ENCODE measurements at regions not wholly inside any gene's neighbourhood (a gene's known extent, or its start where the extent isn't known, plus 50 kb on each side); places are given as distances from the start of the nearest gene placed in this dataset.

DNA sequence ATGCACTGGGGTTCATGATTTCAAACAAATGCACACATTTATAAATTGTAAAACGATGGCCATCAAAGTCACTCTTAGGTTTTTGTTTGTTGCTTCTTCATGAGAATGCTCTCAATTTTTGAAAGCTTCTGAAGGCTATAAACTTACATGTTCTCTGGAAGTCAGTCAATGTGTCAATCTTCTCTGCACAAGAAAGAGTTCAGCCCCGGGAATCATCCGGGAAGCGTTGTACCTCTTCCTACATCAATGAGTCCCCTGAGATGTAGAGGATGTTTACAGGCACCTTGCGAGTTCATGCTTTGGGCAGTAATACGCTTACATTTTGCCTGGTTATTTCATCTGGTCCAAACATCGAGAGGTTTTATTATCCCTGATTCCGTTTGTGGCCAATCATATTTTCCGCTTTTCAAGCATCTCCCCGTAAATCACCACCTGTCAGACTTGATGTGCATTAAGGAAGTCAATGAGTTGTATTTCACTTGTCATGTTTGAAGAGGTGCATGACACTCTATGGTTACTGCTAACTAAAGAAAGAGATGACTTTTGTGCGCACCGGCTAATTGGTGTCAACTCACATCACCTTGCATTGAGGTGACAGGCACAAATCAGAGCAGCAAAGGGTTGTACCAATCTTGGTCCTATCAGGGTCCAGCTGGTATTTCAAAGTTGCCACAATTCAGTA, 750.7 kb downstream of the SORCS3 start:
- H3K36me3 ChIP-seq (ENCODE audit: control insufficient read depth, insufficient read depth, low read length): no peaks in the 10 kb centered on the region
- H3K27me3 ChIP-seq (ENCODE audit: control insufficient read depth, insufficient read depth, low read length, poor library complexity, severe bottlenecking): no peaks in the 10 kb centered on the region
- H3K4me1 ChIP-seq (ENCODE audit: control insufficient read depth, insufficient read depth, low read length): no peaks in the 10 kb centered on the region
- H3K9me3 ChIP-seq (ENCODE audit: control insufficient read depth, low read length): no peaks in the 10 kb centered on the region
- 92 to 95% methylated on average over 12 of the region's 12 CpGs for WGBS, 2 experiments
- H3K27ac ChIP-seq (ENCODE audit: insufficient read depth, low read depth, low read length, poor library complexity, severe bottlenecking): no peak overlapping the region
- H3K4me3 ChIP-seq (ENCODE audit: insufficient read depth, low read depth, low read length): no peak overlapping the region

DNA sequence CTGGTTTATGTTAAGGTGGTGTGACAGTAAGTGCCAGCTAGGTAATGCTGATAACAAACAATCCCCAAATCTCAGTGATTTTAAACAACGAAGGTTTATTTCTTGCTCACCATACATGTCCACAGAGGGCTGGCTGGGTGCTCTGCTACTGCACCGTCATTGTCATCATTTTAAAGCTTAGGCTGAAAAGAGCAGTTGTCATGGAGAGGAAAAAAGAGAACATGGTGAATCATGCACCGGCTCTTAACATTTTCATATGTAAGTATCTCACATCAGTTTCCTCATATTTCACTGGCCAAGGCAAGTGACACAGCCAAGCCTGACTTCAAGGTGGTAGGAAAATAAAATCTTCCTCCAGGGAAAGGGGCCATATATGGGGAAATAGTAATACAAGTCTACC, 746.9 kb downstream of the SORCS3 start:
- Histone ChIP-seq H3K4me1 (ENCODE audit: control insufficient read depth, insufficient read depth, low read length) (no peaks in the 10 kb centered on the region), H3K9me3 (ENCODE audit: control insufficient read depth, low read length) (no peaks in the 10 kb centered on the region), H3K36me3 (ENCODE audit: control insufficient read depth, insufficient read depth, low read length) (no peaks in the 10 kb centered on the region), H3K27me3 (ENCODE audit: control insufficient read depth, insufficient read depth, low read length, poor library complexity, severe bottlenecking) (no peaks in the 10 kb centered on the region), H3K4me3 (ENCODE audit: insufficient read depth, low read depth, low read length) (no peak overlapping the region), H3K27ac (ENCODE audit: insufficient read depth, low read depth, low read length, poor library complexity, severe bottlenecking) (no peak overlapping the region)
- WGBS, 2 experiments: 89 to 94% methylated on average over 2 to 3 of the region's 3 CpGs

DNA sequence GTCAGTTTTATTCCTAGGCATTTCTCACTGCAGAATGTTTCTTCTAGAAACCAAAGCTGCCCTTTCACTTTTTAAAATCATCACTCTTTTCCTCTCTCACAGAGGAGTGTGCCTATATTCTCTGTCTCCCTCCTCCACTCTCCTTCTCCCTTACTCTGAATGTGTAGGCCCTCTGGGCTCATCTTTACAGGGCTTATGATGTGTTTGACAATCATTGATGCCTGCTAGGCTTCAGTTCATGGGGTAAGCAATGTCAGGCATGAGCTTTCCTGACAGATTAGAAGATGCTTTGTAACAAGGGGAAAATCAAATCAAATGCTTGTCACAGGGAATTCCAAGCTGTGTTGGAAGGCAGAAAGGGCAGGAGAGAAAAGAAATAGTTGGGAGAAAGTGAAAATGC, 742.9 kb downstream of the SORCS3 start:
- Histone ChIP-seq H3K4me3 (ENCODE audit: insufficient read depth, low read depth, low read length) (no peak overlapping the region), H3K27ac (ENCODE audit: insufficient read depth, low read depth, low read length, poor library complexity, severe bottlenecking) (no peak overlapping the region), H3K4me1 (ENCODE audit: control insufficient read depth, insufficient read depth, low read length) (no peaks in the 10 kb centered on the region), H3K27me3 (ENCODE audit: control insufficient read depth, insufficient read depth, low read length, poor library complexity, severe bottlenecking) (no peaks in the 10 kb centered on the region), H3K36me3 (ENCODE audit: control insufficient read depth, insufficient read depth, low read length) (no peaks in the 10 kb centered on the region), H3K9me3 (ENCODE audit: control insufficient read depth, low read length) (no peaks in the 10 kb centered on the region)

DNA sequence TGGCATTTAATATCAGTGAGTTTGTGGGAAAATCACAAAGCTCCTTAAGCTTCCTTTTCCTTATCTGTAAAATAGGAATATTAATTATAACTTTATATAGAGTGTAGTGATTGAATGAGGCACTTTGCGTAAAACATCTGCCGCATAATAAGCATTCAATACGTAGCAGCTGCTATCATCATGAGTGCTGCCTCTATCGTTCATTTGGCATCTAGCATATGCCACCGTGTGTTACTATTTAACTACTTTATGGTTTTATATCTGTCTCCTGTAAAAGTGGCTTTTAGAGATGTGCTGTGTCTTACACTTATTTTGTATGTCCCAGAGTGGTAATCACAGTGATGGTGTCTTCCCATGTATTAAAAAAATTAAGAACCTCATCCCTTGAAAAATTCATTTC, 729.6 kb downstream of the SORCS3 start:
- no peaks in the 10 kb centered on the region for H3K4me1 ChIP-seq (ENCODE audit: control insufficient read depth, insufficient read depth, low read length)
- 85 to 96% methylated on average over 5 of the region's 5 CpGs for WGBS, 2 experiments
- no peaks in the 10 kb centered on the region for H3K36me3 ChIP-seq (ENCODE audit: control insufficient read depth, insufficient read depth, low read length)
- H3K9me3 ChIP-seq (ENCODE audit: control insufficient read depth, low read length): no peaks in the 10 kb centered on the region
- no peak overlapping the region for H3K4me3 ChIP-seq (ENCODE audit: insufficient read depth, low read depth, low read length)
- H3K27ac ChIP-seq (ENCODE audit: insufficient read depth, low read depth, low read length, poor library complexity, severe bottlenecking): no peak overlapping the region
- H3K27me3 ChIP-seq (ENCODE audit: control insufficient read depth, insufficient read depth, low read length, poor library complexity, severe bottlenecking): no peaks in the 10 kb centered on the region

DNA sequence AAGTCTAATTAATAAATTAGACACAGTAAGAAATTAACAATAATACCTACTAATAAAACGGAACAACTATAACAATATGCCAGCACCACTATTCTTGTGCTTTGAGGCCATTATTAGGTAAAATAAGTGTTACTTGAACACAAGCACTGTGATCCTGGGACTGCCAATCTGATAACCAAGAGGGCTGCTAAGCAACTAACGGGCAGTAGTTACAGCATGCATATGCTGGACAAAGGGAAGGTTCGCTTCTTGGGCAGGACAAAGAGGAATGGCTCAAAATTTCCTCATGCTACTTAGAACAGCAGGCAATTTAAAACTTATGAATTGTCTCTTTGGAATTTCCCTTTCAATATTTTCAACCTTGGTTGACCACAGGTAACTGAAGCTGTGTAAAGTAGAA, 718.6 kb downstream of the SORCS3 start:
- H3K4me1 ChIP-seq (ENCODE audit: control insufficient read depth, insufficient read depth, low read length): no peaks in the 10 kb centered on the region
- H3K36me3 ChIP-seq (ENCODE audit: control insufficient read depth, insufficient read depth, low read length): no peaks in the 10 kb centered on the region
- no peaks in the 10 kb centered on the region for H3K27me3 ChIP-seq (ENCODE audit: control insufficient read depth, insufficient read depth, low read length, poor library complexity, severe bottlenecking)
- no peak overlapping the region for H3K4me3 ChIP-seq (ENCODE audit: insufficient read depth, low read depth, low read length)
- 95 to 98% methylated on average over 2 of the region's 3 CpGs for WGBS, 2 experiments
- no peak overlapping the region for H3K27ac ChIP-seq (ENCODE audit: insufficient read depth, low read depth, low read length, poor library complexity, severe bottlenecking)
- H3K9me3 ChIP-seq (ENCODE audit: control insufficient read depth, low read length): no peaks in the 10 kb centered on the region

DNA sequence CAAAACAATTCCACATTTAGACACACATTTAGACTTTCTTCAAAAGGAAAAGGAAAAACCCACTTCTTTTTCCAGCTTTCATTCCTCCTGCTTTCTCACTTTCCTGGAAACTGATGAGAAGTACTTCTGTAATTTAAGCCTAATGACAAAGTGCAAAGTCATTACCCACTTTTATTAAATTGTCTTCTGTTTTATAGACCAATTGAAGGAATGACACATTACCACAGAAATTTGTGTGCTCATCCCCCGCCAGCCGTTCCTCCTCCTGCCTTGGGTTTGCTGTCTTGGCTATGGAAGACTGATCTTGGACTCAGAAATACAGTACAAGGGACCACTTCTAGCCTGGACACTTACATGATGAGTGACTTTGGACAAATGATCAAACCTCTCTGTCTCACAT, 717.8 kb downstream of the SORCS3 start:
- H3K4me3 ChIP-seq (ENCODE audit: insufficient read depth, low read depth, low read length): no peak overlapping the region
- no peak overlapping the region for H3K27ac ChIP-seq (ENCODE audit: insufficient read depth, low read depth, low read length, poor library complexity, severe bottlenecking)
- no peaks in the 10 kb centered on the region for H3K27me3 ChIP-seq (ENCODE audit: control insufficient read depth, insufficient read depth, low read length, poor library complexity, severe bottlenecking)
- H3K36me3 ChIP-seq (ENCODE audit: control insufficient read depth, insufficient read depth, low read length): no peaks in the 10 kb centered on the region
- no peaks in the 10 kb centered on the region for H3K9me3 ChIP-seq (ENCODE audit: control insufficient read depth, low read length)
- H3K4me1 ChIP-seq (ENCODE audit: control insufficient read depth, insufficient read depth, low read length): no peaks in the 10 kb centered on the region
- 93 to 96% methylated on average over 2 of the region's 2 CpGs for WGBS, 2 experiments

DNA sequence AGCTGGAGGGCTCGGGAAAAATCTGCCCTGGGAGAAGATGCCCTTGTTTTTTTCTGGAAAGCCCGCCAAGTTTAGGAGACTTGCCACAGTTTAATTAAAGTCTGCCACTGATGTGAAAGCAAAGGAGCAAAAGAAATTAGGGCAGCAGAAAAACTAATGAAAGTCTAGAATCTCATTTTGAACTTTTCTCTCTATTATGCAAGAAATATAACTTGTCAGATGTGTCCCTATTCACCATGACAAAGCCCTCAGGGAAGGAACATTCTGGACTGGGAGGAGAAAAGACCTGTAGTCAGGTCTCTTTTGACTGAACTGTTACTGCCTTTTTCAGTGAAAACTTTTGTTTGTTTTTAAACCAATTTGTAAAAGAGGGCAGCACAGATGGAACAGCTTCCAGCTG, 715.5 kb downstream of the SORCS3 start:
- no peaks in the 10 kb centered on the region for H3K36me3 ChIP-seq (ENCODE audit: control insufficient read depth, insufficient read depth, low read length)
- H3K27me3 ChIP-seq (ENCODE audit: control insufficient read depth, insufficient read depth, low read length, poor library complexity, severe bottlenecking): no peaks in the 10 kb centered on the region
- no peak overlapping the region for H3K4me3 ChIP-seq (ENCODE audit: insufficient read depth, low read depth, low read length)
- no peaks in the 10 kb centered on the region for H3K4me1 ChIP-seq (ENCODE audit: control insufficient read depth, insufficient read depth, low read length)
- no peaks in the 10 kb centered on the region for H3K9me3 ChIP-seq (ENCODE audit: control insufficient read depth, low read length)
- 94 to 96% methylated on average over 2 of the region's 2 CpGs for WGBS, 2 experiments
- H3K27ac ChIP-seq (ENCODE audit: insufficient read depth, low read depth, low read length, poor library complexity, severe bottlenecking): no peak overlapping the region

DNA sequence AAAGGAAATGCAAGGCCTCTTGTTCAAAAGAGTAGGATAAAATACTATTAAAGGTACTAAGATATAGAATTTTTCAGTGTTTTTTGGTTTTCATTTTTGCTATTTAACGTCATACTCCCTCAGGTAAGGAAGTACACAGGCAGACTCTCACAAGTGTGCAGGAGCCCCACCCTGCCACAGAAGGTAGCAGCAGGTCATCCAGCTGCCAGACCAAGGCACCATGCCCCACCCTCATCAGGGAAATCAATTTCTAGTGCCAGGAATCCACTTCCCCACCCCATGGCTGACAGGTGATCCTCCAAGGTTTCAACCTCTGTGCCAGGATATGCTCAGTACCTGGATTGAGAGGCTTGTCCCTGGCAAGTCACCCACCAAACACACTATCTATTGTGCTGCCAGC, 712.9 kb downstream of the SORCS3 start:
- Histone ChIP-seq H3K4me3 (ENCODE audit: insufficient read depth, low read depth, low read length) (no peak overlapping the region), H3K27me3 (ENCODE audit: control insufficient read depth, insufficient read depth, low read length, poor library complexity, severe bottlenecking) (no peaks in the 10 kb centered on the region), H3K36me3 (ENCODE audit: control insufficient read depth, insufficient read depth, low read length) (no peaks in the 10 kb centered on the region), H3K9me3 (ENCODE audit: control insufficient read depth, low read length) (no peaks in the 10 kb centered on the region), H3K27ac (ENCODE audit: insufficient read depth, low read depth, low read length, poor library complexity, severe bottlenecking) (no peak overlapping the region), H3K4me1 (ENCODE audit: control insufficient read depth, insufficient read depth, low read length) (no peaks in the 10 kb centered on the region)
- 96 to 100% methylated on average over 1 of the region's 1 CpG for WGBS, 2 experiments

DNA sequence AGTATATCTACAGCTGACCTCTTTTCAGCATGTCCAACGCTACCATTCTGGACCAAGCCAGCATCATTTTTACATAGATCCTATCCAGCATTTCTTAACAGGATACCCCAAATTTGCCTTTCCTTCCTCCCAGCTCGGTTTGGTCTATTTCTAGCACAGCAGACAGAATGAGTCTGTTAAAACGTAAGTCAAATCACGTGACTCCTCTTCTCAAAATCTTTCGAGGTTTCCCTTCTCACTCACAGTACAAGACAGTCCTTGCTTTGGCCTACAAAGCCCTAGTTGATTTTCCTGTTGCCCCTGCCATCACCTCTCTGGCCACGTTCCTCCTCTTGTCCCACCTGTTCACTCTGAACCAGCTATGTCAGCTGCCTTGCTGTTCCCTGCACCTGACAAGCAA, 711.7 kb downstream of the SORCS3 start:
- Histone ChIP-seq H3K9me3 (ENCODE audit: control insufficient read depth, low read length) (no peaks in the 10 kb centered on the region), H3K27ac (ENCODE audit: insufficient read depth, low read depth, low read length, poor library complexity, severe bottlenecking) (no peak overlapping the region), H3K36me3 (ENCODE audit: control insufficient read depth, insufficient read depth, low read length) (no peaks in the 10 kb centered on the region), H3K27me3 (ENCODE audit: control insufficient read depth, insufficient read depth, low read length, poor library complexity, severe bottlenecking) (no peaks in the 10 kb centered on the region), H3K4me1 (ENCODE audit: control insufficient read depth, insufficient read depth, low read length) (no peaks in the 10 kb centered on the region), H3K4me3 (ENCODE audit: insufficient read depth, low read depth, low read length) (no peak overlapping the region)
- 92 to 94% methylated on average over 6 of the region's 6 CpGs for WGBS, 2 experiments

DNA sequence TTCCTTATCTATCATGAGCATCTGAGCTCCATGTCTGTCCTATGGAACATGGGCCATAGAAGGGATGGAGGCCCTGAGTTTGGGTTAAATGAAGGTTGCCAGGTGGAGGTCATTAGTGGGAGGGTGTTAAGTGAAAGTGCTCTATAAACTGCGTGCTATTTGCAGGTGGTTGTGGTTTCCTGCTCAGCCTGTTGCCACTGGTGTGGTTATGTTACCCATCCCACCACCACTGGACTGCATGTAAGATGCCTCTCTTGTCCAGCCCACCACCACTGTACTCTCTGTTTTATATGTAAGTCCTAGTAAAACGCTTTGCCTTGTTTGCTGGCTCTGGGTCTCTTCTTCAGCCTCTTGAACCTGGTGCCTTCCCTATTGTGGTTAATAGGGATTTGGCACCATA, 711.2 kb downstream of the SORCS3 start:
- Histone ChIP-seq H3K9me3 (ENCODE audit: control insufficient read depth, low read length) (no peaks in the 10 kb centered on the region), H3K27ac (ENCODE audit: insufficient read depth, low read depth, low read length, poor library complexity, severe bottlenecking) (no peak overlapping the region), H3K4me1 (ENCODE audit: control insufficient read depth, insufficient read depth, low read length) (no peaks in the 10 kb centered on the region), H3K27me3 (ENCODE audit: control insufficient read depth, insufficient read depth, low read length, poor library complexity, severe bottlenecking) (no peaks in the 10 kb centered on the region), H3K36me3 (ENCODE audit: control insufficient read depth, insufficient read depth, low read length) (no peaks in the 10 kb centered on the region), H3K4me3 (ENCODE audit: insufficient read depth, low read depth, low read length) (no peak overlapping the region)
- 94 to 97% methylated on average over 2 of the region's 2 CpGs for WGBS, 2 experiments

DNA sequence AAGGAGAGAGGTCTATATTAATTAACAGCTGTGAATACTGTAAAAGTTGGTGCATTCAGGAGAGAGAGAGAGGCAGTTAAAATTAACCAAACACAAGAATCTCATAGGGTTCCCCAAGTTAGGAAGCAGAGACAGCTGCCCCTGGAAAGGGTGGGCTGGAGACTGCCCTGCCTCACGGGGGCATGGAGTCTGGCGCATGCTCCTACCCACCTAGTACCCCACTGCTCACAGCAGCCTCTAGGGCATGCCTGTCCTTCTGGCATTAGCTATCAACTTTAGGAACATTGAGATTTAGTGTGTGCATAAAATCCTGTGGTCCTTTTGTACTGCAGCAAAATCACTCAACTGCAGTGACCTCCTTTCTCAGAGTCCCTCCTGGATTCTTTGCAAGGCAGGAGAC, 710.1 kb downstream of the SORCS3 start:
- H3K27ac ChIP-seq (ENCODE audit: insufficient read depth, low read depth, low read length, poor library complexity, severe bottlenecking): no peak overlapping the region
- no peaks in the 10 kb centered on the region for H3K27me3 ChIP-seq (ENCODE audit: control insufficient read depth, insufficient read depth, low read length, poor library complexity, severe bottlenecking)
- 89 to 94% methylated on average over 2 of the region's 2 CpGs for WGBS, 2 experiments
- no peaks in the 10 kb centered on the region for H3K9me3 ChIP-seq (ENCODE audit: control insufficient read depth, low read length)
- no peaks in the 10 kb centered on the region for H3K36me3 ChIP-seq (ENCODE audit: control insufficient read depth, insufficient read depth, low read length)
- H3K4me3 ChIP-seq (ENCODE audit: insufficient read depth, low read depth, low read length): no peak overlapping the region
- H3K4me1 ChIP-seq (ENCODE audit: control insufficient read depth, insufficient read depth, low read length): no peaks in the 10 kb centered on the region

Data from ectodermal cell (in vitro differentiated cells).